B cell (primary cell): ENCODE measurements at regions not wholly inside any gene's neighbourhood (a gene's known extent, or its start where the extent isn't known, plus 50 kb on each side); places are given as distances from the start of the nearest gene placed in this dataset.

ENCODE experiments used
- EZH2 ChIP-seq: IDR thresholded peaks from 2 replicates; pipeline ENCODE4 v1.6.1; 2012; ENCODE audit warnings: borderline replicate concordance, low read depth, mild to moderate bottlenecking, moderate library complexity, low read length; ENCODE audit not compliant: insufficient read depth, poor library complexity, severe bottlenecking
- TF ChIP-seq, protein P1 (sequence below): fragments of 200-600 bp; IDR thresholded peaks from one replicate; pipeline ENCODE4 v1.8.0; 2022; ENCODE audit warnings: antibody characterized with exemption, mild to moderate bottlenecking

DNA sequence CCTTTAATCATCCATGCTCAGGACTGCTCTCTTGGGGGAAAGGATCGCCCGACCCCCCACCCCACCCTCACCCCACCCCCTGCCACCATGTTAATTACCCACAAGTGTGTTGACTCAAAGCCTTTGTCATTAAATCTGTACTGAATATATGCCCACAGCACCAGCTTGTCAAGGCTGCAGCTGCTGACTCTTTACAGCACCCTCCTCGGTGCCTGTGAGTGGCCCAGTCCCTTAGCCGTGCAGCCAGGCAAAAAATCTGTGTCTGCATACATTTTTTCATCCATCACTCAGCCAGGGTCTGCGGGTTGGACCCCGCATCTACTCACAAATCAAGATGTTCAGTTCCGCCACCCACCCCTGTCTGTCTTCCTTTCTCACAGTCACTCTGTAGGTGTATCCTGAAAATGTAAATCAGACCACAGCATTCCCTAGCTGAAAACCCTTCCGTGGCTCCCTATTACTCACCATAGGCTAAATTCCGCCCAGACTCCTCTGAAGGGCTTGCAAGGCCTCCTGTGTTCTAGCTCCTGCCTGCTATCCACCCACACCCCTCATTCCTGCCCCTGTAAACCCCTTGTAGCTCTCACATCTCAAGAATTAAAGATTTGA, 53.7 kb upstream of the KCNIP1 start:
- TF ChIP-seq, protein P1, sequence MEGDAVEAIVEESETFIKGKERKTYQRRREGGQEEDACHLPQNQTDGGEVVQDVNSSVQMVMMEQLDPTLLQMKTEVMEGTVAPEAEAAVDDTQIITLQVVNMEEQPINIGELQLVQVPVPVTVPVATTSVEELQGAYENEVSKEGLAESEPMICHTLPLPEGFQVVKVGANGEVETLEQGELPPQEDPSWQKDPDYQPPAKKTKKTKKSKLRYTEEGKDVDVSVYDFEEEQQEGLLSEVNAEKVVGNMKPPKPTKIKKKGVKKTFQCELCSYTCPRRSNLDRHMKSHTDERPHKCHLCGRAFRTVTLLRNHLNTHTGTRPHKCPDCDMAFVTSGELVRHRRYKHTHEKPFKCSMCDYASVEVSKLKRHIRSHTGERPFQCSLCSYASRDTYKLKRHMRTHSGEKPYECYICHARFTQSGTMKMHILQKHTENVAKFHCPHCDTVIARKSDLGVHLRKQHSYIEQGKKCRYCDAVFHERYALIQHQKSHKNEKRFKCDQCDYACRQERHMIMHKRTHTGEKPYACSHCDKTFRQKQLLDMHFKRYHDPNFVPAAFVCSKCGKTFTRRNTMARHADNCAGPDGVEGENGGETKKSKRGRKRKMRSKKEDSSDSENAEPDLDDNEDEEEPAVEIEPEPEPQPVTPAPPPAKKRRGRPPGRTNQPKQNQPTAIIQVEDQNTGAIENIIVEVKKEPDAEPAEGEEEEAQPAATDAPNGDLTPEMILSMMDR: no peak
- no peak for TF ChIP-seq EZH2
